NCI-H2171 treated with DMSO at 0.1 percent for 48 hours (cell line): ENCODE measurements at regions not wholly inside any gene's neighbourhood (a gene's known extent, or its start where the extent isn't known, plus 50 kb on each side); places are given as distances from the start of the nearest gene placed in this dataset.
"Not testable (repeated sequence)": the region's sequence is repeated elsewhere in the genome, so short reads cannot be mapped to it uniquely, and the experiment has no call there.

Source experiments
- DNase-seq: peaks from one replicate; lab custom pipeline; 2025; lab: John Stamatoyannopoulos, UW

DNA sequence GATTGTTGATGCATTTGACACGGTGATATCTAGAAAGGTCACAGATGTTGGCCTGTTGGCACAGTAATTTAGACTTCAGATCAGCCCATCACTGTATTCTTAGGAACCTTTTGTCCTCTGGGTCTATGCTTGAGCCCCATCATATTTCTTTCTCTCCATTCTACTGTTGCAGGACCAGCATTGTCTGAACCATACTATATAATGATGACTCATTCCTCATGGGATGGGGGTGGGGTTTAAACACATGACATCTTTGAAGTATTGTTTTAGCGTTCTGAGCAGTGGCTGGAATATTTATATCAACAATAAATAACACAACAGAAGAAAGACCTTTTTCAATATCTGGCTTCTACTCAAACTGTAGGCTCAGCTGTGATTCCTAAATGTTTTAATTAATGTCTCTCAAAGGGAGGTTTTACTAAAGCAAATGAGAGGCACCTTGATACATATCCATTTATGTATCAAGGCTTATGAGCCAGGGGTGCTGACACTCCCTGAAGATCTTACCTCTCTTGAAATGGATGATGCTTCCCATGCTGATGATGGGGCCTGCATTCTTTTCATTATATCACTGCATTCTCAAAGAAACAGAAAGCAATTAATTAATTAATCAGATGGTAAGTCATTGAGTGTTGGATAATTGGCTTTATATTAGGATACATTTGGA, 379.0 kb upstream of the GOT2 start:
- DNase-seq: no peak

DNA sequence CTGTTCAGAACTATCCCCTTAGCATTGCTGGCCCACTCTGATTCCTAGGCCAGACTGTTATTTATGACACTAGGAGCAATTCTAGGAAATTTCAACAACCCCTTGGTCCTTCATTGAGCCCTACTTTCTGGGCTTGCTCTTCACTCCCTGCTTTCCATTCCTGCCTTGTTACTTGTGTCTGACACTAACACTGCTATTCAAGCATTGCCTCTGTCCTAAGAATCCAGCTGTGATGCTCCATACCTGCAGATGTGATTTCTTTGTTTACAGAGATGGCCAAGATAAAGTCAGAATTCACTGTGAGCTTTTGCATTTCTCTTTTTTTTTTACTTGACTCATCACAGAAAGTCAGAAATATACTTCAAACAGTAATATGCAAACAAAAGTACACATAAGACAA, 377.2 kb upstream of the GOT2 start:
- no peak for DNase-seq

DNA sequence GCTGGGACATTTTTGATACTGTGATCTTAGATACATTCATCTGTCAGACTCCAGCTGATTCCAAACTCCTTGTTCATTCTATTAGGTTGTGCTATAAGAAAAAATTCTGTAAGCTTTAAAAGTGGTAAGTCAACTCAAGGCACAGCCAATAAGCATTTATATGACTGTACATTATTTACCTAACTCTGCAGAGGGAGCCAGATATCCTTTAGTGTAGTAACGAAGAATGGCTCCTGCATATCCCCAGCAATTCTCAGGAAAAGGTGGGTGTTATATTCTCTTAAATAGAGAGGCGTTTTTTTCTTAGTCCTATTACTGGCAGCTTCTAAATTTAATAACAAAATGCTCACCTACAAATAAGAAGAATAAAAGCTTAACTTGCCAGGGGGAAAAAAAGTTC, 374.3 kb upstream of the GOT2 start:
- DNase-seq: no peak

DNA sequence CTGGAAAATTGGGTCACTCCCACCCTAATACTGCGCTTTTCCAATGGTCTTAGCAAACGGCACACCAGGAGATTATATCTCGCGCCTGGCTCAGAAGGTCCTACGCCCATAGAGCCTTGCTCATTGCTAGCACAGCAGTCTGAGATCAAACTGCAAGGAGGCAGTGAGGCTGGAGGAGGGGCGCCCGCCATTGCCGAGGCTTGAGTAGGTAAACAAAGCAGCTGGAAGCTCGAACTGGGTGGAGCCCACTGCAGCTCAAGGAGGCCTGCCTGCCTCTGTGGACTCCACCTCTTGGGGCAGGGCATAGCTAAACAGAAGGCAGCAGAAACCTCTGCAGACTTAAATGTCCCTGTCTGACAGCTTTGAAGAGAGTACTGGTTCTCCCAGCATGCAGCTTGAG, 362.6 kb upstream of the GOT2 start:
- DNase-seq: not testable (repeated sequence)

DNA sequence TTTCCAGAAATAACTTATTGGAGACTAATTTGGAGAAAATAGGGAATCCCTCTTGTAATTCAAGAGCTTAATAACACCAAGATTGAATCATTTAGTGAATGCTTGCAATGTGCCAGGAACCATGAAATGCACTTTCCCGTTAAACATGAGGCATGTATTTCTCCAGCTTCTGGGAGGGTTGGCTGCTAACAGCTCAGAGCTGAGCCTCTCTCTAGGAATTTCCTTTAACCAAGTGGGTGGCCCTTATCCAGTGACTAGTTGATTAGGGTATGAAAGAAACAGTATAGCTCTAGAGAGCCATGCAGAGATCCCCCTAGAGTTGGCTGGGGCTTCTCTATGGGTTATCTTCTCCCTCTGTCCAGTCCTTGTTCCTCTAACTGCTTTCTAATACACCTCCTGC, 356.4 kb upstream of the GOT2 start:
- no peak for DNase-seq

DNA sequence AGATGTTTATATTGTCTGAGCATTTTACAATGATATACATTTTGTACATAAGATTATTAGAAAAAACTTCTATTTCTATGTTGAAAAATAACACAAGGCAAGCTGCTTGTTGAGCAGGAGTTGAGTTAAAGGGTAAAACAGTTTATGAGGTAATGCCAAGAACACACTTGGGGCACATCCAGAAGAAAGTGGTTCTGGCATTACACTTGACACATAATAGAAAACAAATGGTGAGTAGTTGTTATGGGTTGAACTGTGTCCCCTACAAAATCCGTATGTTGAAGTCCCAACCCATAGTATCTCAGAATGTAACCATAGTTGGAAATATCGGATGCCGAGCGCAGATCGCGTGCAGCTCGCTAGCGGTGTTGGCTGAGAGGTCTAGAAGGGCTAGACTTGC, 354.3 kb upstream of the GOT2 start:
- no peak for DNase-seq

DNA sequence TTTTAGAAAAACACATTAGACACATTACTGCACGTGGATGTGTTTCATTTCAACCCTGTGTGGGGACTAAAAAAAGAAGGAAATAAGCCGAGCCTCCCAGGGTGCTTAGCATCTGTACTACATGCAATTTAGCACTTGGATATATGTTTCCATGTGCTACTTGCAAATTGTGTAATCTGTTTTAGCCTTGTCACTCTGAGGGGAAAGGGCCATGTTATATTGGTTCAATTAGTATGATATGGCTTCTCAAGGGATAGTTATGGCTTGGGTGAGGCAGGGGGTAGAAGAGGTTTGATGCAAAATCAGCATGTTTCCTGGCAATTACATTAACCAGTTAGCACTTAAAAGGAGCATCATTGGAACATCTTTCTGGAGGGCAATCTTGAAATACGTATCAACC, 353.5 kb upstream of the GOT2 start:
- no peak for DNase-seq

DNA sequence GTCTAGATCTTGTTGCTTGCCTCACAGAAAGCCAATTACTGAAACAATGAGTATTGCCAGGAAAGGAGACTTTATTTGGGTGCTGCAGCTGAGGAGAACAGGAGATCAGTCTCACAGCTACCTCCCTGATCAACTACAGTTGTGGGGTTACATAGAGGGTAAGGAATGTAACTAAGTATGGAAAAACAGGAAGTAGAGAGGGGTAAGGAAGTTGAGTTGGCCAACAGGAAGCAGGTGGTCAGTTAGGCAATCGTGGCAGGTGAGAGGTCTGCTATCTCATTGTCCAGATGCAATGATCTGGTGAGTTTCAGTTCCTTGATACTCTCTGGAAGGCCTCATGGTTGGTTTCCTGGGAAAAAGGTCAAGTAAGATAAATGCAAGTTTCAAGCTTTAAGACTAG, 333.1 kb upstream of the GOT2 start:
- no peak for DNase-seq

DNA sequence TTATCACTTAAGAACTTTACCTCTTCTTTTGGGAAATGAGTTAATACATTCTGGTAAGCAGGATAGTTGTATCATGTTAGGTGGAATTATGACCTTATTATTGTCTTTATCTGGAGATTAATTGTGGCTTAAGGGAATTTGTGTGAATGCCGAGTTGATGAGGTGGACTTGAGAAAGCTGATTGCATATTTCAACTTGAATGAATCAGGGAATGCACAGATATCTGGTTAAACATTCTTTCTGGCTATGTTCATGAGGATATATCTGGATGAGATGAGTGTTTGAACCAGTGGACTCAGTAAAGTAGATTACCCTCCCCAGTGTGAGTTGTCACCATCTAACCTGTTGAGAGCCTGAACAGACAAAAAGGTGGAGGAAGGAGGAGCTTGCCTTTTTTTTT, 326.1 kb upstream of the GOT2 start:
- no peak for DNase-seq

DNA sequence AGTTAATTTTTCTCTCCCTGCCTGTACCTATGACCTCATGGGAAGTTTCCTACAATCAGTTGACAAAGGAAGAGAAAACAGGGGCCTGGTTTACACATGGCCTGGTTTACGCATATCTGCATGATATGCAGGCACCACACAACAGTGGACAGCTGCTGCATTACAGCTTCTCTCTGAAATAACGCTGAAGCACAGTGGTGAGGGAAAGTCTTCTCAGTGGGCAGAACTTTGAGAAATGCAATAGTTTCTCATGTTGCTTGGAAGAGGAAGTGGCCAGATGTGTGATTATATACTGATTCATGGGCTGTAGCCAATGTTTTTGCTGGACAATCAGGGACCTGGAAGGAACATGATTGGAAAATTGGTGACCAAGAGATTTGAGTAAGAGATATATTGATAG, 324.1 kb upstream of the GOT2 start:
- no peak for DNase-seq

DNA sequence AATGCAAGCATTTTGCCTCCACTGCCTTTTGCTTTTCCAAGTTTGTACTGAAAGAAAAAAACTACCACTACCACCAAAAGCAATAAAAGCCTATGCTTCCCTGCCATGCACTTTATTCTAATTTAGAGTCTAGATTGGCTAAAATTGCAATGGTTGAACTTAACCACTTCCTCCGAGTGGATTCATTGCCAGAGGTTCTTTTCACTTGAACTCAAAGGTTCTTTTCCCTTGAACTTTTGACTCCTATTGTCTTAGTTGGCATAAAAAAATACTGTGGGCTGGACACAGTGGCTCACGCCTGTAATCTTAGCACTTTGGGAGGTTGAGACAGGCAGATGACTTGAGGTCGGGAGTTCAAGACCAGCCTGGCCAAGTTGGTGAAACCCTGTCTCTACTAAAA, 319.8 kb upstream of the GOT2 start:
- DNase-seq: no peak

DNA sequence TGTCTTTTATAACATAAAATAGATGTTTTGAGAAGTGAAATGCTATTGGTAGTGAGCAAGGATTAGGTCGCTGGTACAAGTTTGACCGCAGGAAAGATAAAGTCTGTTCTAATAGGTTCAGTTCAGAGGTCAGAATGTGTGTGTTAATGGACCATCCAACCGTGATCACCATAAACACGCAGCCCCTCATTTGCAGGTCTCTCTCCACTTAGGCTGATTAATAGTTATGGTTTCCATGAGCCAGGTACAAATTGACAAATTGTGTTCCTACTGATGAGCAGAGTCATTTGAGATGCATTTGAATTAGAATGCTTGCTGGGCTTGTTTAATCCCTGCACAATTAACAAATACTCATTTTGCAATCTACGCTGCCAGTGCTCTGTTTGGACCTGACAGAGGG, 318.1 kb upstream of the GOT2 start:
- DNase-seq: no peak

DNA sequence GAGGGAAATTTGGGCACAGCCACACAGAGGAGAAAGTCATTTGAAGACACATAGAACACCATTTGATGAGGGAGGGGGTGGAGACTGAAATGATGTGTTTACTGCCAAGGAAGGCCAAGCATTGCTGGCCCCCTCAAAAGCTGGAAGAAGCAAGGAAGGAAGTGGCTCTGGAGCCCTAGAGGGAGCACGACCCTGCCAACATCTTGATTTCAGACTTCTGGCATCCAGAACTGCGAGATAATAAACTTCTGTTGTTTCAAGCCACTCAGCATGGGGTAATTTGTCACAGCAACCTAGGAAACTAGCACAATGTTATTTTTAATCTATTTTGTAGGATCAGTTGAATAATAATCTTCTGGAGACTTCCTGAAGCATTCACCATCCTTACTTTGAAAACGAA, 314.8 kb upstream of the GOT2 start:
- no peak for DNase-seq

DNA sequence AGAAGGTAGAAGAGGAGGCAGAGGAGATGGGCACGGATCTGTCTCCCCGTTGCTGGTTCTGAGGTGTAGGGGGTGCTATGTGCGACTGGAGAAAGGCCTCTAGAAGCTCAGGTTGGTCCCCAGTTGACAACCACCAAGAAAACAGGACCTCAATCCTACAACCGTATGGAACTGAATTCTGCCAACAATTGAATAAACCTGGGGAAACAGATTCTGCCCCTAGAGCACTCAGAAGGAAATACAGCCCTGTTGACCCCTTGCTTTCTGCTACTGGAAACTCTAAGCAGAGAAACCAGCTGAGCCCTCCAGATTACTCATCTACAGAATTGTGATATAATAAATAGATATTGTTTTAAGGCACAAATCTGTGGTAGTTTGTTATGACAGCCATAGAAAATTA, 313.0 kb upstream of the GOT2 start:
- no peak for DNase-seq

DNA sequence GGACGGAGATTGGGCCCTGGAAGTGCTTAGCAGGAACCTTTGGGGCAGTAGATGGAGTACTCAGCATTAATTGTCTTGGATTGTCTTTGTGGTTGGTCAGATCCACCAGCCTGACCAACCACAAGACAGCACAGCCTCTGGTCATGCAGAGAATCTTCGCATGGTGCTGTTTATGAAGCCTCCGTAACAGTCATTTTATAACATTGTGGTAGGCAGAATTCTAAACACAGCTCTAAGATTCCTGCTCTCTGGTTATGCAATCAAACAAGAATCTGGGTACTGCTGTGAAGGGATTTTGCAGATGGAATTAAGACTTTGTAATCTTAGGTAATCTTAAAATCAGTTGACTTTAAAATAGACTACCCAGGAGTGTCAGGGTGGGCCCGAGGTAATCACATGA, 312.2 kb upstream of the GOT2 start:
- DNase-seq: no peak

DNA sequence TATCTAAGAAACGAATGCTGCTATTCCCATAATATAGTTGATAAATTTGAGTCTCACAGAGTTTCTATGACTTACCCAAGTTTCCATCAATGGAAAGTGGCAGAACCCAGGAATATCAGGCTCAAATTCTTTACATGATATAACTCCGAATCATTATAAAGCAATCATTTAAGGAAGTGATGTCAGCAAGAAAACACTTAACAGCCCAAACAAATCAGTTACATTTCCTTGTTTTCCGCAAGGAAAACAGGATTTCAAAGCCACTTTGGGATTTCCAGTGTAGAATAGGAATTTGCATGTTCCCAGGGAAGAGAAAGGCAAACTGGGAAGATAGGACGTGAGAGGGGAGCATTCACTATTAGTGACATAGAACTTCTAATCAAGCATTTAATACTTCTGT, 311.4 kb upstream of the GOT2 start:
- no peak for DNase-seq

DNA sequence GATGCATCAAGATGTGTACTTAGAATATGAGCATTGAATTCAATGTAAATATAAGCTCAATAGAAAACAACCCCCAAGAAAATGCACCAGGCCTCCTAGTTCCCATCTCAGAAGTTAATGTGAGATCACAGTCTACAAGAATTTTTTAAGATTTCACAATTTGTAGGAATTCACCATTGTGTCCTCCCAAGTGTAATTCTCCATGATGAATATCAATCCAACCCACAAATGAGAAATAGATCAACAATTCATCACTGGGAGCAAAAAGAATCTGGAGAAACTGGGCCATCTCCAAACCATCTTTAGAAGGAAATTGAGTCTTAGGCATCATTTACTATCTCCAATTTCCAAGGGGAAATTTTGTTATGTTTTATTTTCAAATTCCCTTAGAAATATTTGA, 310.5 kb upstream of the GOT2 start:
- DNase-seq: no peak

DNA sequence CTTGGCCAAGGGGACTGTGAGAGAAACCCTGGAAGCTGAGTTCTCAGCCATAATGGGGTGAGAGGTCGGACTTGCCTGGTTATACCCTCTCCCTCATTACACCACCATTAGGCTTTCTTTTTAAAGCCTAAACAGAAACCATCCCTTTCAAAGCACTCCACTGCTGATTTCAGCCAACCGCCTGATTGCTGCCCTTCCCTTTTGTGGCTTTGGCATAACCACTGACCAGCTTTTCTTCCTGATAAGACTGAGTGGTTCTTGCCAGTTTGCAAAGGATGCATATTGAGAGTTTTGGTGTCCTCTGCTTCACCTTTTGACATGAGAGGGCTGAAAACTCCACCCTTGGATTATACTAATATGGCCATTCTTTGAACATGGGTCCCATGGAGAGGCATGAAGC, 308.2 kb upstream of the GOT2 start:
- DNase-seq: no peak

DNA sequence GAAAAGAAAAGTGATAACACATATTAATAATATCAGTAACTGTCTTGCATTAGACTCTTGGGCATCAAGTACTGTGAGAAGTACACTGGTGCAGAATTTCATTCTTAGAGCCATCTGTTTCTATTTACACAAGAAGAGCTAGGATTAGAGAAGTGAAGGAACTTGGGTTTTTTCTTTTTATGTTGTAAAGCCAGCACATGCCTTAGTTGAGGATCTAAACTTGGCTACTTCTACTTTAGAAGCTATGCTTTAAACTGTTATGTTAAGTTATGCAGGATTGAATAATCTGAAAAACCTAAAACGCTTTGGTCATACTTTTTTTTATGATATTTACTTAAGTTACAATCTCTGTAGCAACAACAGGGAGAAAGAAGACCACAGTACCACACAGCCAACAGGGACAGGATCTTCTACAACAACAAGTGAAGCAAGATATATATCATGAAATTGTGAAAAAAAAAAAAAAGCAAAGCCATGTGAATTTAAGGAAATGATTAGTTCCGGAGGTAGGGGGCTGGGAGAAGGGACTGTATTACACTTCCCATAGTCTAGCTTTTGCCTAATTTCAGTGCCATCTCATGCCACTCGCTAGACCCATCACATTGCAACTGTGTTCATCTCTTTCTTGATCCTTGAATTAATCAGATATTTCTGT, 305.1 kb upstream of the GOT2 start:
- DNase-seq: peak; percentile 1

DNA sequence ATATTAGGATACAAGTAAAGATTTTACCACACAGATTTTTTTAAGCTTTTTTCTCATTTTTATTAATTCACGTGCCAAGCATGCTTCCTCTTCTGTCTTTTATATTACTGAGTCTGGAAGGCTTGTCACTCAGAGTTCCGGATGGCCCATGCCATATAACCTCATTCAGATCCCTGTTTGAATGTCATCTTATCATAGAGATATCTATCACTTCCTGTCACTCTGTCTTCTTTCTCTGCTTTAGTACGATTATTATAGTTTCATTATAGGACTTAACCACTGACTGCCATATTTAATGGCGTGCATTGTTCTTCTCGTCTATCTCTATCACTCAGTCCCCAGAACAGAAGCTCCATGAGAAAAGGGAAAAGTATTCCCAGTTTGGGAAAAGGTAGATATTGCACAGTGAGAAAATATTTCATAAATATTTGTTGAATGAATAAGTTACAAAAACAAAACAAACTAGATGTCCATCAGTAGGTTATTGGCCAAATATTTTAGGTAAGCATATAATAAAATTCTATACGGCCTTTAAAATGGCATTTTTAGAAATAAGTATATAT, 296.9 kb upstream of the GOT2 start:
- no peak for DNase-seq

DNA sequence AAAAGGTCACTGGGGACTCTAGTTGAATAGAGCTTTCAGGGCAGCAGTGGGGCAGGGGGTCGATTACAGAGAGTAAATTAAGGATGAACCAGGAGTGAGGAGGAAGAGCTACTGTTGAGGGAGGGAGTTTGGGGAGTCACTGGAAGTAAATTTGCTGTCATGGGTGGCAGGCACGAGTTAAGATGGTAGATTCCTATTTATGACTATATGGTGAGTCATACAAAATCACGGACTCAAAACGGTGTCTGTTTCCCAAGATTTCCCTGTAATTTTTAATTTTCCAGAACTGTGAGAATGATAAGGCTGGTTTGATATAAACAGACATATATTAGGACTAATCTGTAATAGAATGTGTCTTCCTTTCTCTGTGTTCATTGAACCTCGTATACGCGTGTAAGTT, 287.6 kb upstream of the GOT2 start:
- DNase-seq: no peak

DNA sequence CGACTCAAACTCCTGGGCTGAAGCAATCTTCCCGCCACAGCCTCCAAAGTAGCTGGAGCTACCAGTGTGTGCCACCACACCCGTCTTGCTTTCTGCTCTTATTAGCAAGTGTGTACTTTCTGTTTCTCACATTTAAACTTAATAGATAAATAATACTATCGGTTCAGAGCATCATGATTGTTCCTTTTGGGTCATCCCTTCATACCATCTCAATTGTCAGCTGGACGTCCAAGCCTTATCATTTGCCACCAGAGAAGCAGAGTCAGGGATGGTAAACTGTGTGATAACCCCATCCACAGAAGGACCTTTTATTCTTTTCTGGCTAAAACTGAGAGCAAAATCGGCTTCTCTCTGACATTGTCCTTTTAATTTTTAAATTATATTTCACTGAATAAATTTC, 279.8 kb upstream of the GOT2 start:
- DNase-seq: no peak

DNA sequence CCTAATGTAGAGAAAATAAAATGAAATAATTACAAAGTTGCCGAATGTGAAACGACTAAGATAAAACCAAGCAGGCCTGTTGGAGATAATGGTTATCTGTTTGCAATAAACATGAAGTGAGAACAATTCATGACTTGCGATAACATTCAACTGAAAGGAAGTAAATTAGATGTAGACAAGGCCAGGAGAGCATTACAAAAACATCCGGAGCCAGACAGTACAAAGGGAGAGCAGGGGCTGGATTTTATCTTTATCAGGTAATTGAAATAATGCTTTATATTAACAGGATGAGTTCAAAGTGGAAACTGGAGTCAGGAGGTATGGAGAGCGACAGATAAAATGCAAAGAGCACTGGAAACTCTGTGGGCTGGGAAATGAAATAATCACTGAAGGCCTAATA, 265.6 kb upstream of the GOT2 start:
- no peak for DNase-seq

DNA sequence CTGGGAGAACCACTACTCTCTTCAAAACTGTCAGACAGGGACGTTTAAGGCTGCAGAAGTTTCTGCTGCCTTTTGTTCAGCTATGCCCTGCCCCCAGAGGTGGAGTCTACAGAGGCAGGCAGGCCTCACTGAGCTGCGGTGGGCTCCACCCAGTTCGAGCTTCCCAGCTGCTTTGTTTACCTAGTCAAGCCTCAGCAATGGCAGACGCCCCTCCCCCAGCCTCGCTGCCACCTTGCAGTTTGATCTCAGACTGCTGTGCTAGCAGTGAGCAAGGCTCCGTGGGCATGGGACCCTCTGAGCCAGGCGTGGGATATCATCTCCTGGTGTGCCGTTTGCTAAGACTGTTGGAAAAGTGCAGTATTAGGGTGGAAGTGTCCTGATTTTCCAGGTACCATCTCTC, 258.6 kb upstream of the GOT2 start:
- not testable (repeated sequence) for DNase-seq
